Fibroblast of villous mesenchyme (primary cell): ENCODE measurements at regions not wholly inside any gene's neighbourhood (a gene's known extent, or its start where the extent isn't known, plus 50 kb on each side); places are given as distances from the start of the nearest gene placed in this dataset.
"Not testable (repeated sequence)": the region's sequence is repeated elsewhere in the genome, so short reads cannot be mapped to it uniquely, and the experiment has no call there.

Experiments used
- DNase-seq: peaks from one replicate; pipeline ENCODE4 v3.0.0-alpha.2; 2010; ENCODE audit warnings: low read depth
- H3K4me3 ChIP-seq: 2 replicates; pipeline ENCODE4 v1.5.1; 2011; ENCODE audit warnings: low read depth, mild to moderate bottlenecking, low read length
- CTCF ChIP-seq: IDR thresholded peaks from 2 replicates; pipeline ENCODE4 v1.5.1; 2012; ENCODE audit warnings: low read depth, mild to moderate bottlenecking, low read length; ENCODE audit not compliant: insufficient read depth

GRCh38 chr15:38631119-38632075, 66.8 kb upstream of the RASGRP1 start:
- no peak for TF ChIP-seq CTCF
- H3K4me3 ChIP-seq: no peak overlapping the region
- DNase-seq: no peak

GRCh38 chr15:38635170-38635569, 70.6 kb upstream of the RASGRP1 start:
- no peak overlapping the region for H3K4me3 ChIP-seq
- TF ChIP-seq CTCF: no peak
- DNase-seq: no peak

GRCh38 chr15:38636597-38636996, 72.0 kb upstream of the RASGRP1 start:
- no peak for DNase-seq
- no peak for TF ChIP-seq CTCF
- H3K4me3 ChIP-seq: no peak overlapping the region

- DNase-seq: no peak
- no peak overlapping the region for H3K4me3 ChIP-seq
- TF ChIP-seq CTCF: no peak
Observed at GRCh38 chr15:38638126-38638525, 73.5 kb upstream of the RASGRP1 start.

- no peak for DNase-seq
- no peak overlapping the region for H3K4me3 ChIP-seq
- TF ChIP-seq CTCF: no peak
Observed at GRCh38 chr15:38638811-38639210, 74.2 kb upstream of the RASGRP1 start.

- no peak for TF ChIP-seq CTCF
- no peak for DNase-seq
- no peak overlapping the region for H3K4me3 ChIP-seq
Observed at GRCh38 chr15:38642689-38643270, 78.2 kb upstream of the RASGRP1 start.

GRCh38 chr15:38644353-38644752, 79.7 kb upstream of the RASGRP1 start:
- not testable (repeated sequence) for H3K4me3 ChIP-seq, DNase-seq
